RWPE1 (cell line): ENCODE measurements at regions not wholly inside any gene's neighbourhood (a gene's known extent, or its start where the extent isn't known, plus 50 kb on each side); places are given as distances from the start of the nearest gene placed in this dataset.

Source experiments
- CTCF ChIA-PET: fragments of 350-600 bp; sonication (Branson Sonifier 250); formaldehyde crosslinking; extraction: SDS; loops from one replicate; lab custom pipeline; 2021; lab: Yijun Ruan, JAX
- POLR2A ChIA-PET: fragments of 400-600 bp; formaldehyde crosslinking; extraction: SDS; loops from one replicate; lab custom pipeline; 2020; ENCODE audit warnings: antibody characterized with exemption; ENCODE audit not compliant: low non-redundant PET; lab: Yijun Ruan, JAX
- DNase-seq: peaks from one replicate; pipeline ENCODE4 v3.0.0; 2012; ENCODE audit warnings: low spot score
- H3K27ac ChIP-seq: fragments of 450-650 bp; 2 replicates; pipeline ENCODE4 v1.5.1; 2017
- TF ChIP-seq, protein P1 (sequence below): fragments of 450-650 bp; conservative IDR thresholded peaks from 2 replicates; pipeline ENCODE4 v1.5.1; 2017; ENCODE audit warnings: low read depth, mild to moderate bottlenecking

DNA sequence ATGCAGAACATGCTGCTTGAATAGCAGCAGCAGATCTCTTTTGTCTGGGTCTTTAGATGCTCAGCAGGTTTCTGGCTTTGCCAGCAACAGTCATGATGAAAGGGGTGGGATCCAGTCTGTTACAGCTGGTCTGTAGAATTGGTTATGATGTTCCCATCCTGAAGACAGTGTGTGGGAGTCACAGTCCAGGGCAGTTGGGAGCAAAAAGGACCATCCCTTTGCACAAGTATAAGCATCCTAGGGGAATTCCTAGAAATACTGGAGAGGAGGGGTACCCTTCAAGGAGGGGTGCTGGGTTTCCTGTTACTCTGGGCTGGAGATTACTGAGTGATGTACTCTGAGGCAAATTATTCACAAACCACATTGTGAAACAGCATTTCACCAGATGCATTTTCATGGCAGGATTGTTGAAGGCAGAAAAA lies 119.9 kb upstream of the RND3 start:
- DNase-seq, result no peak
- POLR2A ChIA-PET, result no interaction called here
- H3K27ac ChIP-seq, result no peak overlapping the region
- CTCF ChIA-PET, result interaction anchor here (0.6 kb wide), 1 partner anchor 890 kb away, joined by 6 read pairs; no protein-coding TSS in a partner anchor
- TF ChIP-seq, protein P1, sequence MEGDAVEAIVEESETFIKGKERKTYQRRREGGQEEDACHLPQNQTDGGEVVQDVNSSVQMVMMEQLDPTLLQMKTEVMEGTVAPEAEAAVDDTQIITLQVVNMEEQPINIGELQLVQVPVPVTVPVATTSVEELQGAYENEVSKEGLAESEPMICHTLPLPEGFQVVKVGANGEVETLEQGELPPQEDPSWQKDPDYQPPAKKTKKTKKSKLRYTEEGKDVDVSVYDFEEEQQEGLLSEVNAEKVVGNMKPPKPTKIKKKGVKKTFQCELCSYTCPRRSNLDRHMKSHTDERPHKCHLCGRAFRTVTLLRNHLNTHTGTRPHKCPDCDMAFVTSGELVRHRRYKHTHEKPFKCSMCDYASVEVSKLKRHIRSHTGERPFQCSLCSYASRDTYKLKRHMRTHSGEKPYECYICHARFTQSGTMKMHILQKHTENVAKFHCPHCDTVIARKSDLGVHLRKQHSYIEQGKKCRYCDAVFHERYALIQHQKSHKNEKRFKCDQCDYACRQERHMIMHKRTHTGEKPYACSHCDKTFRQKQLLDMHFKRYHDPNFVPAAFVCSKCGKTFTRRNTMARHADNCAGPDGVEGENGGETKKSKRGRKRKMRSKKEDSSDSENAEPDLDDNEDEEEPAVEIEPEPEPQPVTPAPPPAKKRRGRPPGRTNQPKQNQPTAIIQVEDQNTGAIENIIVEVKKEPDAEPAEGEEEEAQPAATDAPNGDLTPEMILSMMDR, result no peak

DNA sequence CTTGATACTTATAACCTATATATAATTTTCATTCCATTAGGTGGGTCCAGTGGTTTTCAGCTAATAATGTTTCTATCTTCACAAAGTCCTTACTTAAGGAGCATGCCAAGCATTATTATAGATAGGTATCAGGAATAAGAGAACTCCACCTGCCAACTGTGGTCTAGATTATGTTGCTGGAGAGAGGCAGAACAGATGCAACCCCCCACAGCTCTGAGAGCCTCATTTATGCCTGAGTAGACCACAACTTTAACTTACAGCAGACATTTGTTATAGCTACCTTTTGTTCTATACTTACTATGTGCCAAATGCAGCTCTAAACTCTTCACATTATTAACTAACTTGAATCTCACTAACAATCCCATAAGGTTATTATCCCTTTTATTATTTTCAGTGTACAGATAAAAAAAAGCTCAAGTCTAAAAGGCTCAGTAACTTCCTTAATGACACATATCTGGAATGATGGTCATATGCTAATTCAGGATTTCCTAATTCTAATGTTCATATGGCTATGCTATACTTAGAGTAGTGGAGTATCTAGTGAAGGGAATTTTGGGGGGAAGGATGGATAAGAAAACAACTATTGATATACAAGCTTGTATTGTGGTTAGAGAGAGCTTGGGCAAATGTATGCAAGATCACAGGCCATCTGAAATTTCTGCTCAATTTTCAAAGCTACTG lies 119.1 kb upstream of the RND3 start:
- CTCF ChIA-PET, result interaction anchor here (0.6 kb wide), 2 partner anchors 79 to 889 kb away, joined by 4 to 6 read pairs; no protein-coding TSS in a partner anchor
- DNase-seq, result no peak
- POLR2A ChIA-PET, result no interaction called here
- H3K27ac ChIP-seq, result no peak overlapping the region
- TF ChIP-seq, protein P1, result no peak

DNA sequence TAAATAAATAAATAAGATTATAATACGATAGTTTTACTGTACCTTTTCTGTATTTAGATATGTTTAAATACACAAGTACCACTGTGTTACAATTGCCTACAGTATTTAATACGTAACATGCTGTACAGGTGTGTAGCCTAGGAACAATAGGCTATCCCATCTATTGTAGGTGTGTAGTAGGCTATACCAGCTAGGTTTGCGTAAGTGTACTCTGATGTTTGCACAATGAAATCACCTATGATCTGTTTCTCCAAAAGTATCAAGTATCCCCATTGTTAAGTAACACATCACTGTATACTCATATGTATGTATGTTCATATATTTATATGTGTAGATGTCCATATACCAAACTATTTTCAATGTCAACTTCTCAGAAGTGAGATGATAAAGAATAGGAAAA lies 118.2 kb upstream of the RND3 start:
- CTCF ChIA-PET, result no interaction called here
- DNase-seq, result no peak
- POLR2A ChIA-PET, result no interaction called here
- TF ChIP-seq, protein P1, result no peak
- H3K27ac ChIP-seq, result no peak overlapping the region

DNA sequence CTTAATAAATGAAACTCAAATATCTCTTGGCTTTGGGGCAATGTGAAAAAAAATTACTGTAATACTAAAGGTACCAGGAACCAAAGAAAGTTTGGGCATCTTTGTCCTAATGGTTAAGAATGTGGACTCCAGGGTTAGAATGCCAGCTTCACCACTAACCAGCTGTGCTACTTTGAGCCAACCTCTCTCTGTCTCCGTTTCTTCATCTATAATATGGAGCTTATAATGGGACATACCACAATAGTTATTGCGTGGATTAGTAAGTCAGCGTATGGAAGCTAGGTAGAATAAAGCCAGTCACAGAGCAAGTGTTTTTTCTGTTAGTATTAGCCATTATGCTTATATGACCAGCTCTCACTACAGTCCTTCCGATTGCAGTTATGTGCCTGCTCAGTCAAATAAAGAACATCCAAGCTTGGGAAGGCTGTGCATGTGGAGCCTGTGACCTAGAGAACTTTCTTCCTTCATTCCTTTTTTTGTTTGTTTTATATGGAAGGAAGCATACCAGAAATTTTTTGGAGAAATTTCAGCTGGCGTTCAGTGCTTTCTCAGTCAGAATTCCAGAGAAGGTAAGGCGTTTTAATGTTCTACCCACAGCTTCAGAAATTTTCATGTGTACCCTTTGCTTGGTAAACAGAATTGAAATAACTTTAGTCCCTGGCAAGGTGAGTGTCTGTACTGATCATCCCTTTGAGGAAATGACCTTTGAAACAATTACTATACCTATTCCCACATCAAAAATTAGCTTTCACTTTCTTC lies 114.0 kb upstream of the RND3 start:
- CTCF ChIA-PET, result interaction anchor here (1.3 kb wide), 2 partner anchors 9 to 450 kb away, joined by 5 to 6 read pairs; no protein-coding TSS in a partner anchor
- no peak overlapping the region for H3K27ac ChIP-seq
- POLR2A ChIA-PET, result no interaction called here
- TF ChIP-seq, protein P1, result no peak
- no peak for DNase-seq

DNA sequence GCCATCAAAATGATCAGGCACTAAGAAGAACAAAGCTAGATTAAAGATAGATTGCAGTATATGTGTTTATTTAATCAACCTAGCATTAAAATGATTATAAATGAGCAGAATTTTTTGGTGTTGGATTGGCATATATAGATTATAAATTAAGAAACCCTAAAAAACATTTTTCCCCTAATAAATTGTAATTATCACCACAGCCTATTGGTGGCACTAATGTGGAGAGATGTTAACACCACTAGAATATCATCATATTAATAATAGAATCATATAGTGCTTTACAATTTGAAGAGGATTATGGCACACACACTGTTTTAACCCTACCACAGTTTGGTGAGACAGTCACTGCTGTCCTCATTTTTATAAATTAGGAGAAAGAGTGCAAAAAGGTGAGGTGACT lies 112.4 kb upstream of the RND3 start:
- no peak for DNase-seq
- POLR2A ChIA-PET, result no interaction called here

DNA sequence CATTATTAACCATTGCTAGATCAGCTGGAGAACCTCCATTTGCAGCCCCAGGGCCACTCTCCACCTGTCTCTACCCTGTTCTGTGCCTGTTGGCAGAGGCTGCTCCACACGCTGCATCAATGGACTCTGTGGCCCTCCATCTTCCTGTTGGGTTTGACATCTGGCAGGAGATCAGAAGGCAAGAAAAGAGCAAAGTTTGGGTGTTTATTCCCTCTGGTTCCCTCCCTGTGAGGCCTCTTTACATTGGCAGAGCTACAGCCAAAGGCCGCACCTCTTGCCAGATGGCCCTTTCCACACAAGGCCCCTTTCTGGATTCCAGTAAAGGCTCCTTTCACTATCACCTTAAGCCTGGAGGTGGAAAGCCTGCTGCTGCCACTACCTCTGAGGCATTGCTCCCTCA lies 110.9 kb upstream of the RND3 start:
- H3K27ac ChIP-seq, result no peak overlapping the region
- TF ChIP-seq, protein P1, result no peak
- DNase-seq, result no peak
- CTCF ChIA-PET, result no interaction called here
- POLR2A ChIA-PET, result no interaction called here

More for the DNA sequence above, 112.4 kb upstream of the RND3 start:
- CTCF ChIA-PET, result interaction anchor here (0.5 kb wide), 1 partner anchor 774 kb away, joined by 3 read pairs; no protein-coding TSS in a partner anchor
- TF ChIP-seq, protein P1, result no peak
- H3K27ac ChIP-seq, result no peak overlapping the region
